Lower leg skin (tissue), 3 donors: ENCODE measurements at regions not wholly inside any gene's neighbourhood (a gene's known extent, or its start where the extent isn't known, plus 50 kb on each side); places are given as distances from the start of the nearest gene placed in this dataset.

Source experiments
- POLR2A ChIP-seq, 2 donors: fragments of 450-650 bp; IDR thresholded peaks; one replicate each; pipeline ENCODE4 v1.6.1; 2016 to 2017; ENCODE audit warnings: antibody characterized with exemption in 2 of 2, mild to moderate bottlenecking in 1 of 2, moderate library complexity in 1 of 2
- TF ChIP-seq, protein P1 (sequence below), 3 donors: fragments of 450-650 bp; IDR thresholded peaks; one replicate each; pipeline ENCODE4 v1.5.1; 2016; ENCODE audit warnings: antibody characterized with exemption in 3 of 3, mild to moderate bottlenecking in 3 of 3, moderate library complexity in 2 of 3

DNA sequence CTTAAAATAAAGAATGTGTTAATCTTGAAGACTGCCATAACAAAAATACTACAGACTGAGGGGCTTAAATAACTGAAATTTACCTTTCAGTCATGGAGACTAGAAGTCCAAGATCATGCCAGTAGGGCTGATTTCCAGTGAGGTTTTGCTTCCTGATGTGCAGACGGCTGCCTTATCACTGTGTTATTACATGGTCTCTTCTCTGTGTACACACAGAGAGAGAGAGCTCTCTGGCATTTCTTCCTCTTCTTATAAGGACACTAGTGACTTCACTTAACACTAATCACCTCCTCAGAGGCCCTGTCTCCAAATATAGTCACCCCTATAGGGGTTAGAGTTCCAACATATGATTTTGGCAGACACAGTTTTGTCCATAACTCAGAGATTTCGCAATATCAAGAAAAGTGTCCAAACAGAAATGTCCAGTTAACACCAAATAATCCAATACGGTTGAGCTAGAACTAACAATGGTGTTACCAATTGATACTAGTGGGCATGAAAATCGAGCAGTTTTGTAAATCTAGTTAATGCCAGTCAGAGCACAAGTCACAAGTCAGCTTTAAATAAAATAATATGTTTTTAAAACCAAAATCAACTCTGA, 399.8 kb downstream of the ADCYAP1 start:
- TF ChIP-seq, protein P1, sequence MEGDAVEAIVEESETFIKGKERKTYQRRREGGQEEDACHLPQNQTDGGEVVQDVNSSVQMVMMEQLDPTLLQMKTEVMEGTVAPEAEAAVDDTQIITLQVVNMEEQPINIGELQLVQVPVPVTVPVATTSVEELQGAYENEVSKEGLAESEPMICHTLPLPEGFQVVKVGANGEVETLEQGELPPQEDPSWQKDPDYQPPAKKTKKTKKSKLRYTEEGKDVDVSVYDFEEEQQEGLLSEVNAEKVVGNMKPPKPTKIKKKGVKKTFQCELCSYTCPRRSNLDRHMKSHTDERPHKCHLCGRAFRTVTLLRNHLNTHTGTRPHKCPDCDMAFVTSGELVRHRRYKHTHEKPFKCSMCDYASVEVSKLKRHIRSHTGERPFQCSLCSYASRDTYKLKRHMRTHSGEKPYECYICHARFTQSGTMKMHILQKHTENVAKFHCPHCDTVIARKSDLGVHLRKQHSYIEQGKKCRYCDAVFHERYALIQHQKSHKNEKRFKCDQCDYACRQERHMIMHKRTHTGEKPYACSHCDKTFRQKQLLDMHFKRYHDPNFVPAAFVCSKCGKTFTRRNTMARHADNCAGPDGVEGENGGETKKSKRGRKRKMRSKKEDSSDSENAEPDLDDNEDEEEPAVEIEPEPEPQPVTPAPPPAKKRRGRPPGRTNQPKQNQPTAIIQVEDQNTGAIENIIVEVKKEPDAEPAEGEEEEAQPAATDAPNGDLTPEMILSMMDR (IDR thresholded peaks at IDR 0.05): no peak
- TF ChIP-seq POLR2A (IDR thresholded peaks at IDR 0.05): no peak
